ENCODE measurements at regions not wholly inside any gene's neighbourhood (a gene's known extent, or its start where the extent isn't known, plus 50 kb on each side); places are given as distances from the start of the nearest gene placed in this dataset.
"Not testable (repeated sequence)": the region's sequence is repeated elsewhere in the genome, so short reads cannot be mapped to it uniquely, and the experiment has no call there.

DNA sequence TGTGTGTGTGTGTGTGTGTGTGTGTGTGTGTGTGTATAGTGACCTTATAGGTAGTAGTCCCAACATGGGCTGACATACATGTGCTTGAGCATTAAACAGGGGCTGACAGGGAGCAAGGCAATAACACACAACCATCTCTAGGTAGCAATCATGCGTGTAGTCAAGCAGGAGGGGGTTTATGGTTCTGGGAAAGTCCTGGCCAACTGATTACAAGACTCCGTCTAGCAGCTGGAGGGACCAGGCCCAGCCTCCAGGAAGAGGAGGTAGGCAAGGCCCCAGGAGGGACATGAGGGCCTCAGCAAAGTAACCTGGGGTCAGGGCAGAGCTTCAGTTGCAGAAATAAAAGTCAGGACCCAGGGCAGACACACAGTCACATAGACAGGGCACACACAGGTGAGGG lies 60.6 kb upstream of the E2F3 start:
- Histone ChIP-seq H3K4me3 (ENCODE audit: control insufficient read depth in 2 of 3, extremely low read depth in 1 of 3, insufficient read depth in 2 of 3, low read depth in 1 of 3, low read length in 3 of 3) (no peak overlapping the region), H4K20me1 (ENCODE audit: control insufficient read depth, extremely low read depth, insufficient read depth, low read length) (no peaks in the 10 kb centered on the region), H3K9me3 (ENCODE audit: control insufficient read depth, low read depth, low read length) (no peaks in the 10 kb centered on the region), H3K27me3 (ENCODE audit: control insufficient read depth, extremely low read depth, insufficient read depth, low read length) (no peaks in the 10 kb centered on the region), H3K9me1 (ENCODE audit: control insufficient read depth, extremely low read depth, insufficient read depth, low read length) (no peaks in the 10 kb centered on the region), H2AFZ (ENCODE audit: control insufficient read depth, low read length) (no peak overlapping the region), H3K9ac (ENCODE audit: control insufficient read depth, extremely low read depth, insufficient read depth, low read length) (no peak overlapping the region), H3K4me1 (ENCODE audit: control insufficient read depth, extremely low read depth, insufficient read depth, low read length) (no peaks in the 10 kb centered on the region), H3K79me2 (ENCODE audit: control insufficient read depth, insufficient read depth, low read length) (no peaks in the 10 kb centered on the region), H3K4me2 (ENCODE audit: control insufficient read depth, extremely low read depth, insufficient read depth, low read depth, low read length) (no peak overlapping the region), H3K36me3 (ENCODE audit: control insufficient read depth in 2 of 2, extremely low read depth in 1 of 2, insufficient read depth in 2 of 2, low read length in 2 of 2) (no peaks in the 10 kb centered on the region), H3K27ac (ENCODE audit: control insufficient read depth, insufficient read depth, low read length) (no peak overlapping the region)
- dilution Hi-C loops (cut with MboI; ENCODE audit: extremely low pct_ligation_motif_present, low sequenced_read_pairs) = no loop called here
- no peak for FAIRE-seq
- no peak for DNase-seq (ENCODE audit: low read depth, low spot score)
- TF ChIP-seq CTCF (optimal IDR thresholded peaks at IDR 0.05 in 1 of 3, IDR thresholded peaks at IDR 0.05 in 1 of 3, conservative IDR thresholded peaks at IDR 0.05 in 1 of 3; ENCODE audit: extremely low read depth in 1 of 3, insufficient read depth in 2 of 3, low read length in 3 of 3) (no peak), EZH2 (IDR thresholded peaks at IDR 0.05; ENCODE audit: low read length) (no peak)

- TF ChIP-seq EZH2 (IDR thresholded peaks at IDR 0.05; ENCODE audit: low read length) = no peak
- no peak for TF ChIP-seq CTCF (optimal IDR thresholded peaks at IDR 0.05 in 1 of 3, IDR thresholded peaks at IDR 0.05 in 1 of 3, conservative IDR thresholded peaks at IDR 0.05 in 1 of 3; ENCODE audit: extremely low read depth in 1 of 3, insufficient read depth in 2 of 3, low read length in 3 of 3)
- Histone ChIP-seq H3K4me2 (ENCODE audit: control insufficient read depth, extremely low read depth, insufficient read depth, low read depth, low read length) (no peak overlapping the region), H3K9me1 (ENCODE audit: control insufficient read depth, extremely low read depth, insufficient read depth, low read length) (no peaks in the 10 kb centered on the region), H3K9ac (ENCODE audit: control insufficient read depth, extremely low read depth, insufficient read depth, low read length) (no peak overlapping the region), H3K27ac (ENCODE audit: control insufficient read depth, insufficient read depth, low read length) (no peak overlapping the region), H3K4me3 (ENCODE audit: control insufficient read depth in 2 of 3, extremely low read depth in 1 of 3, insufficient read depth in 2 of 3, low read depth in 1 of 3, low read length in 3 of 3) (no peak overlapping the region), H2AFZ (ENCODE audit: control insufficient read depth, low read length) (no peak overlapping the region), H3K4me1 (ENCODE audit: control insufficient read depth, extremely low read depth, insufficient read depth, low read length) (no peaks in the 10 kb centered on the region), H3K79me2 (ENCODE audit: control insufficient read depth, insufficient read depth, low read length) (no peaks in the 10 kb centered on the region), H3K36me3 (ENCODE audit: control insufficient read depth in 2 of 2, extremely low read depth in 1 of 2, insufficient read depth in 2 of 2, low read length in 2 of 2) (no peaks in the 10 kb centered on the region), H3K27me3 (ENCODE audit: control insufficient read depth, extremely low read depth, insufficient read depth, low read length) (no peaks in the 10 kb centered on the region), H3K9me3 (ENCODE audit: control insufficient read depth, low read depth, low read length) (no peaks in the 10 kb centered on the region), H4K20me1 (ENCODE audit: control insufficient read depth, extremely low read depth, insufficient read depth, low read length) (no peaks in the 10 kb centered on the region)
- DNase-seq (ENCODE audit: low read depth, low spot score) (no peak), FAIRE-seq (no peak)
- dilution Hi-C loops (cut with MboI; ENCODE audit: extremely low pct_ligation_motif_present, low sequenced_read_pairs) = no loop called here
These were observed 60.1 kb upstream of the E2F3 start for GRCh38 chr6:20341564-20341963.

- H2AFZ ChIP-seq (ENCODE audit: control insufficient read depth, low read length); H3K9ac ChIP-seq (ENCODE audit: control insufficient read depth, extremely low read depth, insufficient read depth, low read length); H3K9me1 ChIP-seq (ENCODE audit: control insufficient read depth, extremely low read depth, insufficient read depth, low read length); H3K27ac ChIP-seq (ENCODE audit: control insufficient read depth, insufficient read depth, low read length); H3K79me2 ChIP-seq (ENCODE audit: control insufficient read depth, insufficient read depth, low read length); H3K36me3 ChIP-seq (ENCODE audit: control insufficient read depth in 2 of 2, extremely low read depth in 1 of 2, insufficient read depth in 2 of 2, low read length in 2 of 2); H3K27me3 ChIP-seq (ENCODE audit: control insufficient read depth, extremely low read depth, insufficient read depth, low read length); DNase-seq (ENCODE audit: low read depth, low spot score); H3K4me1 ChIP-seq (ENCODE audit: control insufficient read depth, extremely low read depth, insufficient read depth, low read length); dilution Hi-C loops (cut with MboI; ENCODE audit: extremely low pct_ligation_motif_present, low sequenced_read_pairs); H3K9me3 ChIP-seq (ENCODE audit: control insufficient read depth, low read depth, low read length); H3K4me2 ChIP-seq (ENCODE audit: control insufficient read depth, extremely low read depth, insufficient read depth, low read depth, low read length); H3K4me3 ChIP-seq (ENCODE audit: control insufficient read depth in 2 of 3, extremely low read depth in 1 of 3, insufficient read depth in 2 of 3, low read depth in 1 of 3, low read length in 3 of 3); FAIRE-seq; H4K20me1 ChIP-seq (ENCODE audit: control insufficient read depth, extremely low read depth, insufficient read depth, low read length): not testable (repeated sequence)
These were observed 54.7 kb upstream of the E2F3 start for GRCh38 chr6:20346948-20347347.
